ENCODE measurements at regions not wholly inside any gene's neighbourhood (a gene's known extent, or its start where the extent isn't known, plus 50 kb on each side); places are given as distances from the start of the nearest gene placed in this dataset.

GRCh38 chr12:61098031-61098580 is 1162.1 kb upstream of the USP15 start:
- TF ChIP-seq CTCF (IDR thresholded peaks at IDR 0.05) (no peak), POLR2A (IDR thresholded peaks at IDR 0.05) (no peak)
